ENCODE measurements at regions not wholly inside any gene's neighbourhood (a gene's known extent, or its start where the extent isn't known, plus 50 kb on each side); places are given as distances from the start of the nearest gene placed in this dataset.

DNA sequence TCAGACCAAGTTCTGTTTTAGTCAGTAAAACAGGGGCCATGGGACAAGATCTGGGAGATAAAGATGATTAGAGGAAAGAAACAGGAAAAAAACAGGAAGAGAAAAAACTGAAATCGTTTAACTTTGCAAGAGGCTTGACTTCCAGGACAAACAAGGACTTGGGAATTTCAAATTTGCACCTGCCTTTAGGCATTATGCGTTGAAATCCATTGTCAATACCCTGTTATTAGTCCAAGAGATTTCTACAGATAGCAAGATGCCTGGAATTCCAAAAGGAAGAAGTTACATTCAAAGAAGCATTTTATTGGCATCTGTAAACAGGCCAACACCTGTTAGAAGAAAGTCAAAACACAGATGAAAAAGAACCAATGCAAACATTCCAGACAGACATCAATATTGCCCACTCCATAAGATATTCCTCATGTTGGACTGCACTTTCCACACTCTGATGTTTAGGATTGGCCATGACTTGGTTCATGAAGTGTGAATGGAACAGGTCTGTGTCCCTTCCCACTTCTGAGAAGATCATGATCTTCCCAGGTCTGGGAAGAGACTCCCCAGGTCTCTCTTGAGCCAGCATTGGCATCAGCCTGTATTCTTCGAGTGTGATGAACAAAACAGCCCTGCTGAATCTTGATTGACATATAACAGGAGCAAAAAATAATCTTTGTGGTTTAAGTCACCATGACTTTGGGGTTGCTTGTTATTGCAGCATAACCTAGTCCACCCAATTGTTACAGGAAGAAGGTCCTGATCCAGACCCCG is 181.4 kb upstream of the FN1 start:
- Mint-ChIP-seq H3K27ac (no peak overlapping the region), H3K4me3 (no peak overlapping the region), H3K4me1 (peaks cover 6% of the 10 kb centered on the region), H3K27me3 (peaks cover 9% of the 10 kb centered on the region), H3K36me3 (ENCODE audit: low read depth) (no peaks in the 10 kb centered on the region), H3K9me3 (ENCODE audit: low read depth) (no peaks in the 10 kb centered on the region)
- DNase-seq (no peak), ATAC-seq (no peak)
- intact Hi-C loops (cut with DNase I, micrococcal nuclease) = no loop called here
- ChIA-PET CTCF (interaction anchor here (0.5 kb wide), 1 partner anchor 126 kb away, joined by 3 read pairs; no protein-coding TSS in a partner anchor), POLR2A (no interaction called here)

GRCh38 chr2:215615803-215616174 is 179.9 kb upstream of the FN1 start:
- no peaks in the 10 kb centered on the region for H3K9me3 Mint-ChIP-seq (ENCODE audit: low read depth)
- no peak for ATAC-seq
- POLR2A ChIA-PET = interaction anchor here (0.6 kb wide), 1 partner anchor 25 kb away, joined by 3 read pairs; no protein-coding TSS in a partner anchor

GRCh38 chr2:215615067-215615802 is 179.4 kb upstream of the FN1 start:
- H3K27ac Mint-ChIP-seq = no peak overlapping the region
- peaks cover 6% of the 10 kb centered on the region for H3K4me1 Mint-ChIP-seq
- POLR2A ChIA-PET = interaction anchor here (0.6 kb wide), 1 partner anchor 25 kb away, joined by 3 read pairs; no protein-coding TSS in a partner anchor
- H3K36me3 Mint-ChIP-seq (ENCODE audit: low read depth) = no peaks in the 10 kb centered on the region
- H3K4me3 Mint-ChIP-seq = no peak overlapping the region
- H3K9me3 Mint-ChIP-seq (ENCODE audit: low read depth) = no peaks in the 10 kb centered on the region
- intact Hi-C loops (cut with DNase I, micrococcal nuclease) = no loop called here
- DNase-seq (no peak), ATAC-seq (no peak)
- H3K27me3 Mint-ChIP-seq = peaks cover 9% of the 10 kb centered on the region
- CTCF ChIA-PET = interaction anchor here (0.6 kb wide), 1 partner anchor 172 kb away, joined by 4 read pairs; no protein-coding TSS in a partner anchor

More at GRCh38 chr2:215615803-215616174, 179.9 kb upstream of the FN1 start:
- no peaks in the 10 kb centered on the region for H3K36me3 Mint-ChIP-seq (ENCODE audit: low read depth)
- no peak overlapping the region for H3K27ac Mint-ChIP-seq
- H3K4me3 Mint-ChIP-seq = no peak overlapping the region
- H3K27me3 Mint-ChIP-seq = peaks cover 9% of the 10 kb centered on the region
- CTCF ChIA-PET = no interaction called here
- H3K4me1 Mint-ChIP-seq = peaks cover 6% of the 10 kb centered on the region
- no peak for DNase-seq
- intact Hi-C loops (cut with DNase I, micrococcal nuclease) = no loop called here

- intact Hi-C loops (cut with DNase I, micrococcal nuclease) = no loop called here
- Mint-ChIP-seq H3K36me3 (ENCODE audit: low read depth) (no peaks in the 10 kb centered on the region), H3K4me3 (no peak overlapping the region), H3K4me1 (no peaks in the 10 kb centered on the region), H3K27ac (no peak overlapping the region), H3K9me3 (ENCODE audit: low read depth) (no peaks in the 10 kb centered on the region), H3K27me3 (peaks cover 6% of the 10 kb centered on the region)
- no peak for ATAC-seq
- ChIA-PET CTCF (interaction anchor here (0.6 kb wide), 1 partner anchor 172 kb away, joined by 4 read pairs; no protein-coding TSS in a partner anchor), POLR2A (no interaction called here)
- no peak for DNase-seq
Observed at GRCh38 chr2:215614296-215614695, 178.4 kb upstream of the FN1 start.

DNA sequence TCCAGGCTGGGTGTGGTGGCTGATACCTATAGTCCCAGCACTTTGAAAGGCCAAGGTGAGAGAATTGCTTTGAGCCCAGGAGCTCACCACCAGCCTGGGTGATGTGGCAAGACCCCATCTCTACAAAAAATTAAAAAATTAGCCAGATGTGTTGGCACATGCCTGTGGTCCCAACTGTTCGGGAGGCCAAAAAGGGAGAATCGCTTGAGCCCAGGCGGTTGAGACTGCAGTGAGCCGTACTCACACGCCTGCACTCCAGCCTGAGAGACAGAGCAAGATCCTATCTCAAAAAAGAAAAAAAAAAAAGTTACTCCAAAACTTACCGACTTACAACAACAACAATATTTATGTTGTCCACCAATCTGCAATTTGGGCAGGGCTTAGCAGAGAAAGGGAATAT is 178.0 kb upstream of the FN1 start:
- DNase-seq (no peak), ATAC-seq (no peak)
- H3K27me3 Mint-ChIP-seq = peaks cover 2% of the 10 kb centered on the region
- H3K36me3 Mint-ChIP-seq (ENCODE audit: low read depth) = no peaks in the 10 kb centered on the region
- ChIA-PET CTCF (interaction anchor here (0.6 to 1.7 kb wide), 2 partner anchors 14 to 316 kb away, joined by 3 to 5 read pairs; no protein-coding TSS in a partner anchor), POLR2A (no interaction called here)
- no peak overlapping the region for H3K4me3 Mint-ChIP-seq
- no peaks in the 10 kb centered on the region for H3K4me1 Mint-ChIP-seq
- no peak overlapping the region for H3K27ac Mint-ChIP-seq
- intact Hi-C loops (cut with DNase I, micrococcal nuclease) = no loop called here
- H3K9me3 Mint-ChIP-seq (ENCODE audit: low read depth) = no peaks in the 10 kb centered on the region

DNA sequence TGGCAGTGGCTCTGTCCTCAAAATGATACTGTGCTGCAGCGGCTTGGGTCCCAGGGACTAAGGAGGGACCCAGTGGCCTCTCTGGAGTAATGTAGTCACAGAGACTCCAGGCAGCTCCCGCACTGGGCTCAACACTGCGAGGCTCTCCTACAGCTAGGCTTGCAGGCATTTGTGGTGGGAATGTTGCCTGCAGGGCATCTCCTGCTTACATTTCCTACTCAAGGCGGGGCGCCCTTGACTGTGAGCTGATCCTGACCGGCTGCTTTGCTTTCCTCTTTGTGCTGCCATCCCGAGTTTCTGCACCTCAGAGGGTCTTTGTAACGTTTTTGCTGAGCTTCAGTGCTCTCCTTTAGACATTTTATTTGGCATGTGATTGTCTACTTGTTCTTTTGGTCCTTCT is 177.4 kb upstream of the FN1 start:
- Mint-ChIP-seq H3K4me1 (no peaks in the 10 kb centered on the region), H3K36me3 (ENCODE audit: low read depth) (no peaks in the 10 kb centered on the region), H3K9me3 (ENCODE audit: low read depth) (no peaks in the 10 kb centered on the region), H3K27ac (no peak overlapping the region), H3K4me3 (no peak overlapping the region), H3K27me3 (peaks cover 2% of the 10 kb centered on the region)
- intact Hi-C loops (cut with DNase I, micrococcal nuclease) = no loop called here
- CTCF ChIA-PET = interaction anchor here (0.6 to 1.7 kb wide), 4 partner anchors 12 to 316 kb away, joined by 3 to 5 read pairs (median 4); no protein-coding TSS in a partner anchor
- no peak for ATAC-seq
- no peak for DNase-seq
- POLR2A ChIA-PET = no interaction called here

DNA sequence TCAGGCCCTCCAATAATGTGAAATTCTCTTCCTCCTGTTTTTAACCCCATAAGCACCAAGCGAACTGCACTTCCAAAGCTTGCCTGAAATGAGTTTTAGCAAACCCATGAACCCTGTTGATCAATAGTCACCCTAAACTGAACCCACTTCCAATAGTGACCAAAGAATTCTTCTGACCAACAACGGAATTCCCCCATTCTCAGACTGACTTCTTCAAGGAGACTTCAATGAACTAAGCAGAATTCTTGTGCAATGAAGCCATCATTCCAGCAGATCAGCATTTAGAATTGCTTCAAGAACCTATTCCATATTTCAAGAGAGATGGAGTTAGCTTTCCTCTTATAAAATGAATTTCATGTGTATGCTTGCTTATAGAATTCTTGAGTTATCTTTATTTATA is 176.9 kb upstream of the FN1 start:
- no peak for DNase-seq
- Mint-ChIP-seq H3K4me1 (no peaks in the 10 kb centered on the region), H3K36me3 (ENCODE audit: low read depth) (no peaks in the 10 kb centered on the region), H3K27me3 (peaks cover 2% of the 10 kb centered on the region), H3K27ac (no peak overlapping the region), H3K9me3 (ENCODE audit: low read depth) (no peaks in the 10 kb centered on the region), H3K4me3 (no peak overlapping the region)
- ChIA-PET POLR2A (no interaction called here), CTCF (interaction anchor here (0.6 to 1.7 kb wide), 3 partner anchors 12 to 112 kb away, joined by 3 to 5 read pairs (median 4); no protein-coding TSS in a partner anchor)
- intact Hi-C loops (cut with DNase I, micrococcal nuclease) = no loop called here
- ATAC-seq = no peak

DNA sequence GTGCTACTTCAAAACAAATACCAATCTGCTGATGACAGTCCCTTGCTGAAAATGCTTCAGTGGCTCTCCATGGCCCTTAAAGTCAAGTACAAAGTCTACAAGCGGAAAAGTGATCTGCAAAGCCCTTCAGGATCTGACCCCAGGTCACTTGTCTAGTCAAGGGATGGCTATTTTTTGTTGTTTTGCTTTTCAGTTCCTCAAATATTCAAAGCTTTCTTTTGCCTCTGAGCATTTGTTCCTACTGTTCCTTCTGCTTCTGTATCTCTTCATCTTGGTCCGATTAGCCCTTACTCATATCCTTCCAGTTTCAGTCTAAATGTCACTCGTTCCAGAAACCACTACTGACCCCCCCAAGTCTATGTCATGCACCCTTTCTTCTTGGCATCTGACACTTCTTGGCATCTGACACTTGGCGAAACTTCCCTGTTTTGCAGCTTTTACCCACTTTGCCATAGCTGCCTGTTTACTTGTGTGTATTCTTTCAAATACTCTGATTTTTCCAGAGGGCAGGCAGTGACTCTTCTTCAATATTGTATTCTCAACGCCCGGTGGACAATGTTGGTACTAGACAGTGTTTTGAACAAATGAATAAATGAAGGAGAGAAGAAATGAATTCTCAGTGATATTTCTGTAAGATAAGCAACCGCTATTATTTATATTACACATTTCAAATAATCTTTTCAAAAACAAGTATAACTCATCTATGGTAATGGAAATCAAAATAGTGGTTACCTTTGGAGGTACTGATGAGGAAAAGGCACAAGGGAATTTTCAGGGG is 175.9 kb upstream of the FN1 start:
- H3K4me1 Mint-ChIP-seq = no peaks in the 10 kb centered on the region
- ChIA-PET POLR2A (no interaction called here), CTCF (interaction anchor here (1.7 kb wide), 1 partner anchor 11 kb away, joined by 5 read pairs; no protein-coding TSS in a partner anchor)
- no peak overlapping the region for H3K4me3 Mint-ChIP-seq
- H3K27ac Mint-ChIP-seq = no peak overlapping the region
- no peak for ATAC-seq
- DNase-seq = no peak
- no peaks in the 10 kb centered on the region for H3K36me3 Mint-ChIP-seq (ENCODE audit: low read depth)
- intact Hi-C loops (cut with DNase I, micrococcal nuclease) = no loop called here
- H3K9me3 Mint-ChIP-seq (ENCODE audit: low read depth) = no peaks in the 10 kb centered on the region
- H3K27me3 Mint-ChIP-seq = peaks cover 2% of the 10 kb centered on the region

DNA sequence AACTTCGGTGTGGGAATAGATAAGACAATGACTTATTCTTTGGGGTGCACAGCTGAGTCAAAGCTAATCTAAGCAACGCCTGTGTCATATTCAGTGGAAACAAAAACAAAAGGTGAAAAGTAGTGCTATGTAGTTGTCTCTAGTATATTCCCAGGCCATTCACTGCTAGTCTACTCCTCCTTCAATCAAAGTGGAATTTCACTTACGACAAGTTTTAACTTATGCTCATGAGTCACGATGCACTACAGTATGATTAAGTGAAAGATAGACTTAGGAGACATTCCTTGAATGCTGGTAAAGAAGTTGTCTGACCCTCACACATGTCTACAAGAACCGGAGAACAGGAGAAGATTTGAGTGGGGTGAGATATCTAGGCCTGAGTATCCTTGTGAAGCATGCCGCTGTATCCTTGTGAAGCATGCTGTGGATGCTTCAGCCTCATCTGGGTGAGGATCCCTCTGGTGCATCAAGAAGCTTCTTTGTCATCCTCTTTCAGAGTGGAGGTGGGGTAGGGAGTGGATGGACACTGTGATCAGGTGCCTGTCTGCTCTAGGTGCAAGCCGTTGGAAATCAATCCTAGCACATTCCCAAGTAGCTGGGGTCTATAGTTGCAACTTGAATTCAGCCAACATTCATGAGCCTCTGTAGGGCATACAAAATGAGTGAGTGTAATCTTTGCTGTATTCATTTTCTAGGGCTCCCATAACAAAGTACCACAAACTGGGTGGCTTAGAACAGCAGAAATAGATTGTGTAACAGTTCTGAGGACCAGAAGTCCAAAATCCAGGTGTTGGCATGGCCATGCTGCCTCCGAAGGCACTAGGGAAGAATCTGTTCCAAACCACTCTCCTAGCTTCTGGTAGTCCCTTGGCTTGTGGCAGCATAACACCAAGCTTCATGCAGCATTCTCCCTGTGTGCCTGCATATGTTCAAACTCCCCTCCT is 173.5 kb upstream of the FN1 start:
- H3K9me3 Mint-ChIP-seq (ENCODE audit: low read depth) = no peaks in the 10 kb centered on the region
- no peaks in the 10 kb centered on the region for H3K36me3 Mint-ChIP-seq (ENCODE audit: low read depth)
- no peaks in the 10 kb centered on the region for H3K4me1 Mint-ChIP-seq
- no peak overlapping the region for H3K4me3 Mint-ChIP-seq
- CTCF ChIA-PET = no interaction called here
- DNase-seq = no peak
- intact Hi-C loops (cut with DNase I, micrococcal nuclease) = no loop called here
- H3K27me3 Mint-ChIP-seq = peaks cover 2% of the 10 kb centered on the region
- POLR2A ChIA-PET = no interaction called here
- H3K27ac Mint-ChIP-seq = no peak overlapping the region
- peak; percentile 44 for ATAC-seq

- peaks cover under 1% of the 10 kb centered on the region for H3K27me3 Mint-ChIP-seq
- H3K4me3 Mint-ChIP-seq = no peak overlapping the region
- no peak overlapping the region for H3K27ac Mint-ChIP-seq
- no peaks in the 10 kb centered on the region for H3K4me1 Mint-ChIP-seq
- CTCF ChIA-PET = no interaction called here
- DNase-seq = no peak
- H3K36me3 Mint-ChIP-seq (ENCODE audit: low read depth) = no peaks in the 10 kb centered on the region
- intact Hi-C loops (cut with DNase I, micrococcal nuclease) = no loop called here
- POLR2A ChIA-PET = no interaction called here
- no peak for ATAC-seq
- no peaks in the 10 kb centered on the region for H3K9me3 Mint-ChIP-seq (ENCODE audit: low read depth)
Observed at GRCh38 chr2:215607766-215608165, 171.9 kb upstream of the FN1 start.

DNA sequence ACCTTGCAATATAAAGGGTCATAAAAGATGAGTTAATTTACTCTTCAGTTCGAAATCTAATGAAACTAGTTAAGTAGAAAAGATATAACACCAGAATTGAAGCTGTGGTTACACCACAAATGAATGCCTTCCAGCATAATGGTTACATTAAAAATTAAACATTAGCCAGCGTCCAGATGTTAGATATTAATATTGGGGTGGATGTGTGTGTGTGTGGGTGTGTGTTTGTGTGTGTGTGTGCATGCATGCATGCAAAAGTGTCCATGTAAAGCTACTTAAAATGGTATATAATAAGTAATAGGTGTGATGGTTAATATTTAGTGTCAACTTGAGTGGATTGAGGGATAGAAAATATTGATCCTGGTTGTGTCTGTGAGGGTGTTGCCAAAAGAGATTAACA is 170.4 kb upstream of the FN1 start:
- Mint-ChIP-seq H3K4me3 (no peak overlapping the region), H3K27ac (no peak overlapping the region), H3K9me3 (ENCODE audit: low read depth) (no peaks in the 10 kb centered on the region), H3K27me3 (no peaks in the 10 kb centered on the region), H3K36me3 (ENCODE audit: low read depth) (no peaks in the 10 kb centered on the region), H3K4me1 (no peaks in the 10 kb centered on the region)
- CTCF ChIA-PET = no interaction called here
- POLR2A ChIA-PET = no interaction called here
- ATAC-seq = no peak
- DNase-seq = no peak
- intact Hi-C loops (cut with DNase I, micrococcal nuclease) = no loop called here
